ENCODE measurements at regions not wholly inside any gene's neighbourhood (a gene's known extent, or its start where the extent isn't known, plus 50 kb on each side); places are given as distances from the start of the nearest gene placed in this dataset.

DNA sequence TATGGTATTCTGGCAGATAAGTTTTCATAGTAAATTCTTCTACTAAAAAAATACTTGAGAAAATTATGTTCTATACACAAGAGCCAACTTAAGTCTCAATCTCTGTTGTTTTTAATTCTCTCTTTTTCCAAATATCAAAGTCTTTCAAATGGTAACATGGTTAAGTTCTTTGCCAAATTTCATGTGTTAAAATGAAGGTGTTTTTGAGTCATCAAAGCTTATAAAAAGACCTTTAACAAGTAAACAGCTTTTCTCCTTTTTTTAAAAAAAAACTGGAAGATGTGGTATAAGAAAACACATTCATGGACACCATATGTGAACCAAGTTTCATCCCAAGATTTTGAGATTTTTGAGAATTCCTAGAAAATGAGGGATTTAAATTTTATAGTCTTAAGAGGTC is 111.3 kb downstream of the FOXG1 start:
- H2AFZ ChIP-seq (ENCODE audit: insufficient read depth, low read depth, low read length, poor library complexity, severe bottlenecking), result no peak overlapping the region
- Mint-ChIP-seq H3K4me1 (no peaks in the 10 kb centered on the region), H3K27ac (no peak overlapping the region), H3K9me3 (no peaks in the 10 kb centered on the region), H3K4me3 (no peak overlapping the region), H3K27me3 (ENCODE audit: low read depth in 3 of 3) (no peaks in the 10 kb centered on the region), H3K36me3 (no peaks in the 10 kb centered on the region)
- no peaks in the 10 kb centered on the region for H3K27me3 ChIP-seq (ENCODE audit: control insufficient read depth in 2 of 2, insufficient read depth in 2 of 2, low read length in 2 of 2)
- TF ChIP-seq, protein P1, sequence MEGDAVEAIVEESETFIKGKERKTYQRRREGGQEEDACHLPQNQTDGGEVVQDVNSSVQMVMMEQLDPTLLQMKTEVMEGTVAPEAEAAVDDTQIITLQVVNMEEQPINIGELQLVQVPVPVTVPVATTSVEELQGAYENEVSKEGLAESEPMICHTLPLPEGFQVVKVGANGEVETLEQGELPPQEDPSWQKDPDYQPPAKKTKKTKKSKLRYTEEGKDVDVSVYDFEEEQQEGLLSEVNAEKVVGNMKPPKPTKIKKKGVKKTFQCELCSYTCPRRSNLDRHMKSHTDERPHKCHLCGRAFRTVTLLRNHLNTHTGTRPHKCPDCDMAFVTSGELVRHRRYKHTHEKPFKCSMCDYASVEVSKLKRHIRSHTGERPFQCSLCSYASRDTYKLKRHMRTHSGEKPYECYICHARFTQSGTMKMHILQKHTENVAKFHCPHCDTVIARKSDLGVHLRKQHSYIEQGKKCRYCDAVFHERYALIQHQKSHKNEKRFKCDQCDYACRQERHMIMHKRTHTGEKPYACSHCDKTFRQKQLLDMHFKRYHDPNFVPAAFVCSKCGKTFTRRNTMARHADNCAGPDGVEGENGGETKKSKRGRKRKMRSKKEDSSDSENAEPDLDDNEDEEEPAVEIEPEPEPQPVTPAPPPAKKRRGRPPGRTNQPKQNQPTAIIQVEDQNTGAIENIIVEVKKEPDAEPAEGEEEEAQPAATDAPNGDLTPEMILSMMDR (IDR thresholded peaks at IDR 0.05), result no peak
- DNase-seq, result no peak
- intact Hi-C loops (cut with micrococcal nuclease), result no loop called here
- H3K79me2 ChIP-seq (ENCODE audit: insufficient read depth, low read length), result no peaks in the 10 kb centered on the region
- H3K9ac ChIP-seq (ENCODE audit: insufficient read depth, low read length, poor library complexity, severe bottlenecking), result no peak overlapping the region
- no peaks in the 10 kb centered on the region for H3K36me3 ChIP-seq (replicated peaks in 1 of 2; ENCODE audit: control insufficient read depth in 1 of 2, insufficient read depth in 2 of 2, low read length in 2 of 2)
- no peaks in the 10 kb centered on the region for H3K4me1 ChIP-seq (ENCODE audit: control insufficient read depth in 1 of 2, insufficient read depth in 2 of 2, low read length in 2 of 2)
- H3K4me3 ChIP-seq (replicated peaks in 1 of 3; ENCODE audit: low read depth in 2 of 3, low read length in 3 of 3), result no peak overlapping the region
- no peak overlapping the region for H3K4me2 ChIP-seq (replicated peaks; ENCODE audit: extremely low read depth, low read length, poor library complexity, severe bottlenecking)
- H3K9me3 ChIP-seq (replicated peaks in 1 of 2; ENCODE audit: control insufficient read depth in 1 of 2, insufficient read depth in 1 of 2, low read length in 2 of 2), result no peaks in the 10 kb centered on the region
- H4K20me1 ChIP-seq (ENCODE audit: insufficient read depth, low read length), result no peaks in the 10 kb centered on the region
- H3K27ac ChIP-seq (ENCODE audit: low read depth in 1 of 2, low read length in 2 of 2), result no peak overlapping the region

DNA sequence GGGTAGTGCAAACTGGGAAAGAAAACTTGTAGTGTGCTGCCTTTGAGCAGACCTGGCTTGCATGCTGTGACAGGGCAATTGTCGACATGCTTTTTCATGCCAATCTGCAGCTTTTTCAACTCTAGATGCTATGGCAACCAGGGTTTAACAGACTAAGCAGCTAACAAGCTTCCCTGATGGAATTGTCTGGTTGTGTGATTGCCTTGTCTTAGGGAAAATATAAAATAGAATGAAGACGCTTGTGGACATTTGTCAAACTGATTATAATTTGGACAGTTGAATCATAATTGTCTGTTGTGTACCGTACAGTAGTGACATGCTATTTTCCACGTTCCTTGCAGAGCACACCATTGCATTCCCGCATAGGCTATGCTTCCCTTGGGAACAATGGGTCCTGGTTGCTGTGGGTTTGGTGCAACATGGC is 113.0 kb downstream of the FOXG1 start:
- H3K4me3 Mint-ChIP-seq, result no peak overlapping the region
- TF ChIP-seq, protein P1 (IDR thresholded peaks at IDR 0.05), result no peak
- Histone ChIP-seq H3K4me2 (replicated peaks; ENCODE audit: extremely low read depth, low read length, poor library complexity, severe bottlenecking) (no peak overlapping the region), H3K36me3 (replicated peaks in 1 of 2; ENCODE audit: control insufficient read depth in 1 of 2, insufficient read depth in 2 of 2, low read length in 2 of 2) (no peaks in the 10 kb centered on the region), H3K4me3 (replicated peaks in 1 of 3; ENCODE audit: low read depth in 2 of 3, low read length in 3 of 3) (no peak overlapping the region), H3K4me1 (ENCODE audit: control insufficient read depth in 1 of 2, insufficient read depth in 2 of 2, low read length in 2 of 2) (no peaks in the 10 kb centered on the region), H3K27ac (ENCODE audit: low read depth in 1 of 2, low read length in 2 of 2) (no peak overlapping the region), H3K9ac (ENCODE audit: insufficient read depth, low read length, poor library complexity, severe bottlenecking) (no peak overlapping the region), H4K20me1 (ENCODE audit: insufficient read depth, low read length) (no peaks in the 10 kb centered on the region), H3K27me3 (ENCODE audit: control insufficient read depth in 2 of 2, insufficient read depth in 2 of 2, low read length in 2 of 2) (no peaks in the 10 kb centered on the region), H2AFZ (ENCODE audit: insufficient read depth, low read depth, low read length, poor library complexity, severe bottlenecking) (no peak overlapping the region), H3K79me2 (ENCODE audit: insufficient read depth, low read length) (no peaks in the 10 kb centered on the region), H3K9me3 (replicated peaks in 1 of 2; ENCODE audit: control insufficient read depth in 1 of 2, insufficient read depth in 1 of 2, low read length in 2 of 2) (no peaks in the 10 kb centered on the region)
- H3K4me1 Mint-ChIP-seq, result no peaks in the 10 kb centered on the region
- H3K36me3 Mint-ChIP-seq, result no peaks in the 10 kb centered on the region
- intact Hi-C loops (cut with micrococcal nuclease), result no loop called here
- H3K9me3 Mint-ChIP-seq, result no peaks in the 10 kb centered on the region
- 77% methylated on average over 4 of the region's 5 CpGs for WGBS (ENCODE audit: insufficient coverage)
- no peak overlapping the region for H3K27ac Mint-ChIP-seq
- DNase-seq, result no peak
- H3K27me3 Mint-ChIP-seq (ENCODE audit: low read depth in 3 of 3), result no peaks in the 10 kb centered on the region
